Chondrocyte (in vitro differentiated cells): ENCODE measurements at regions not wholly inside any gene's neighbourhood (a gene's known extent, or its start where the extent isn't known, plus 50 kb on each side); places are given as distances from the start of the nearest gene placed in this dataset.

Experiments
- DNase-seq: peaks from one replicate; pipeline ENCODE4 v3.0.0; 2021; ENCODE audit warnings: mixed read lengths, low spot score
- H3K27ac Mint-ChIP-seq: one replicate; pipeline ENCODE4 v1.8.0; 2021; ENCODE audit warnings: mild to moderate bottlenecking, moderate library complexity, mixed read lengths; ENCODE audit not compliant: unreplicated experiment
- H3K27me3 Mint-ChIP-seq: 2 replicates; pipeline ENCODE4 v1.8.0; 2021; ENCODE audit warnings: low read depth, mixed read lengths
- H3K36me3 Mint-ChIP-seq: 2 replicates; pipeline ENCODE4 v1.8.0; 2021; ENCODE audit warnings: low read depth, mixed read lengths
- H3K4me1 Mint-ChIP-seq: 2 replicates; pipeline ENCODE4 v1.8.0; 2021; ENCODE audit warnings: low read depth, mild to moderate bottlenecking, mixed read lengths
- H3K4me3 Mint-ChIP-seq: one replicate; pipeline ENCODE4 v1.8.0; 2021; ENCODE audit warnings: mild to moderate bottlenecking, moderate library complexity, mixed read lengths; ENCODE audit not compliant: unreplicated experiment
- H3K9me3 Mint-ChIP-seq: 2 replicates; pipeline ENCODE4 v1.8.0; 2021; ENCODE audit warnings: low read depth, mixed read lengths
- CTCF ChIP-seq: fragments of 200-600 bp; sonication (generic); IDR thresholded peaks from 2 replicates; pipeline ENCODE4 v1.5.0; 2021; ENCODE audit warnings: antibody characterized with exemption, mild to moderate bottlenecking, moderate library complexity

GRCh38 chr1:192958871-192959270, 100.3 kb downstream of the UCHL5 start:
- H3K27ac Mint-ChIP-seq, result no peak overlapping the region
- peaks cover 5% of the 10 kb centered on the region for H3K4me1 Mint-ChIP-seq
- H3K36me3 Mint-ChIP-seq, result no peaks in the 10 kb centered on the region
- H3K27me3 Mint-ChIP-seq, result no peaks in the 10 kb centered on the region
- no peaks in the 10 kb centered on the region for H3K9me3 Mint-ChIP-seq
- H3K4me3 Mint-ChIP-seq, result no peak overlapping the region
- TF ChIP-seq CTCF, result no peak
- DNase-seq, result no peak

DNA sequence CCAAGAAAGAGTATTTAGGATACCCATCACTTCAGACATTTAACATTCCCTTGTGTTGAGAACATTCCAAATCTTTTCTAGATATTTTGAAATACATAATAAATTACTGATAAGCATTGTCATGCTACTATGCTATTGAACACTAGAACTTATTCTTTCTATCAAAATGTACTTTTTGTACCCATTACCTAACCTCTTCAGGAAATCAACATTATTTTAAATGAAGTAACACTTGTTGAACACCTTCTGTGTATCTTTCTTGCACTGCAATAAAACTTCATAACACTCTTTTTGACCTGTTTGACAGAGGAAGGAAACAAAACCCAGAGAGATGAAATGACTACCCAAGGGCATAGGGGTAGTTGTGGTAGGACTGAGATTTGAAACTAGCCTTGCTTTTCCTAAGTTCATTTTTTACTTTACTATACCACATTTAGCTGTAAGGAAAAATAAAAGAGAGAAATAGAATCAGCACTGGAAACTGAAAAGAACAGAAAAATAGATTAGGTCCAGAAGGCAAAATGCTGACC, 99.4 kb downstream of the UCHL5 start:
- Mint-ChIP-seq H3K27me3 (no peaks in the 10 kb centered on the region), H3K4me1 (peaks cover 5% of the 10 kb centered on the region), H3K36me3 (no peaks in the 10 kb centered on the region), H3K27ac (peak overlapping the region; percentile 34), H3K9me3 (no peaks in the 10 kb centered on the region), H3K4me3 (no peak overlapping the region)
- DNase-seq, result no peak
- no peak for TF ChIP-seq CTCF
